ENCODE measurements at regions not wholly inside any gene's neighbourhood (a gene's known extent, or its start where the extent isn't known, plus 50 kb on each side); places are given as distances from the start of the nearest gene placed in this dataset.

- DNase-seq = no peak
Observed at GRCh38 chr16:64412578-64413280, 709.1 kb downstream of the CDH11 start.

- DNase-seq = no peak
Observed at GRCh38 chr16:64410306-64410705, 711.6 kb downstream of the CDH11 start.

GRCh38 chr16:64409783-64410210 is 712.1 kb downstream of the CDH11 start:
- no peak for DNase-seq

- DNase-seq = no peak
Observed at GRCh38 chr16:64408699-64409098, 713.2 kb downstream of the CDH11 start.

GRCh38 chr16:64406770-64407181 is 715.1 kb downstream of the CDH11 start:
- peak in 1 of 3 donors; percentile 9 for DNase-seq

GRCh38 chr16:64403352-64403751 is 718.5 kb downstream of the CDH11 start:
- no peak for DNase-seq

- DNase-seq = no peak
Observed at GRCh38 chr16:64398793-64399192, 723.1 kb downstream of the CDH11 start.

- peak in 1 of 3 donors; percentile 52 for DNase-seq
Observed at GRCh38 chr16:64397945-64398508, 723.8 kb downstream of the CDH11 start.

- no peak for DNase-seq
Observed at GRCh38 chr16:64397042-64397441, 724.8 kb downstream of the CDH11 start.

GRCh38 chr16:64394061-64394460 is 727.8 kb downstream of the CDH11 start:
- no peak for DNase-seq

- DNase-seq = peak in 1 of 3 donors; percentile 11
Observed at GRCh38 chr16:64392456-64392855, 729.4 kb downstream of the CDH11 start.

GRCh38 chr16:64391063-64391600 is 730.7 kb downstream of the CDH11 start:
- DNase-seq = peak in 2 of 3 donors; percentile 53 to 59

- DNase-seq = peak in 1 of 3 donors; percentile 32
Observed at GRCh38 chr16:64390102-64390501, 731.8 kb downstream of the CDH11 start.

- DNase-seq = no peak
Observed at GRCh38 chr16:64384636-64385035, 737.2 kb downstream of the CDH11 start.

GRCh38 chr16:64381979-64382378 is 739.9 kb downstream of the CDH11 start:
- DNase-seq = no peak

- no peak for DNase-seq
Observed at GRCh38 chr16:64380751-64381150, 741.1 kb downstream of the CDH11 start.

GRCh38 chr16:64375391-64375980 is 746.4 kb downstream of the CDH11 start:
- no peak for DNase-seq

GRCh38 chr16:64370112-64370511 is 751.8 kb downstream of the CDH11 start:
- no peak for DNase-seq

GRCh38 chr16:64365448-64365931 is 756.4 kb downstream of the CDH11 start:
- no peak for DNase-seq

GRCh38 chr16:64364894-64365293 is 757.0 kb downstream of the CDH11 start:
- no peak for DNase-seq

GRCh38 chr16:64364416-64364815 is 757.4 kb downstream of the CDH11 start:
- DNase-seq = no peak

- DNase-seq = no peak
Observed at GRCh38 chr16:64364016-64364415, 757.8 kb downstream of the CDH11 start.

- DNase-seq = no peak
Observed at GRCh38 chr16:64363039-64363438, 758.8 kb downstream of the CDH11 start.

Measured in muscle of back (tissue), 3 donors.